ENCODE measurements at regions not wholly inside any gene's neighbourhood (a gene's known extent, or its start where the extent isn't known, plus 50 kb on each side); places are given as distances from the start of the nearest gene placed in this dataset.
"Not testable (repeated sequence)": the region's sequence is repeated elsewhere in the genome, so short reads cannot be mapped to it uniquely, and the experiment has no call there.

GRCh38 chr3:101913168-101913567 lies 63.9 kb downstream of the NFKBIZ start:
- Histone ChIP-seq H3K4me2 (ENCODE audit: low read depth, low read length, poor library complexity, severe bottlenecking) (no peak overlapping the region), H4K20me1 (ENCODE audit: insufficient read depth, low read length, poor library complexity, severe bottlenecking) (no peaks in the 10 kb centered on the region), H3K9me2 (replicated peaks; ENCODE audit: low read depth, low read length) (no peaks in the 10 kb centered on the region), H3F3A (ENCODE audit: low read depth) (no peaks in the 10 kb centered on the region), H3K9me3 (ENCODE audit: insufficient read depth, low read depth, low read length) (no peaks in the 10 kb centered on the region), H3K9ac (ENCODE audit: low read depth, low read length, poor library complexity, severe bottlenecking) (no peak overlapping the region), H3K36me3 (ENCODE audit: insufficient read depth, low read length) (no peaks in the 10 kb centered on the region), H3K27me3 (ENCODE audit: insufficient read depth, low read length, poor library complexity, severe bottlenecking) (no peaks in the 10 kb centered on the region), H3K4me3 (ENCODE audit: low read length, poor library complexity, severe bottlenecking) (no peak overlapping the region), H2AFZ (ENCODE audit: low read length) (no peak overlapping the region), H3K79me2 (ENCODE audit: insufficient read depth, low read length) (no peaks in the 10 kb centered on the region), H3K4me1 (ENCODE audit: insufficient read depth, low read length, poor library complexity, severe bottlenecking) (no peaks in the 10 kb centered on the region)
- TF ChIP-seq EZH2phosphoT487 (IDR thresholded peaks at IDR 0.05; ENCODE audit: borderline replicate concordance) (no peak), CTCF (conservative IDR thresholded peaks at IDR 0.05; ENCODE audit: low read length) (no peak)

GRCh38 chr3:101917761-101918160 lies 68.4 kb downstream of the NFKBIZ start:
- not testable (repeated sequence) for H3K9me3 ChIP-seq (ENCODE audit: insufficient read depth, low read depth, low read length); H3K9ac ChIP-seq (ENCODE audit: low read depth, low read length, poor library complexity, severe bottlenecking); H4K20me1 ChIP-seq (ENCODE audit: insufficient read depth, low read length, poor library complexity, severe bottlenecking); H3K27me3 ChIP-seq (ENCODE audit: insufficient read depth, low read length, poor library complexity, severe bottlenecking); H3K79me2 ChIP-seq (ENCODE audit: insufficient read depth, low read length); H3K36me3 ChIP-seq (ENCODE audit: insufficient read depth, low read length); H3K4me3 ChIP-seq (ENCODE audit: low read length, poor library complexity, severe bottlenecking); H3K9me2 ChIP-seq (replicated peaks; ENCODE audit: low read depth, low read length); H2AFZ ChIP-seq (ENCODE audit: low read length); H3F3A ChIP-seq (ENCODE audit: low read depth); H3K4me2 ChIP-seq (ENCODE audit: low read depth, low read length, poor library complexity, severe bottlenecking); H3K4me1 ChIP-seq (ENCODE audit: insufficient read depth, low read length, poor library complexity, severe bottlenecking)

GRCh38 chr3:101922151-101922725 lies 72.9 kb downstream of the NFKBIZ start:
- not testable (repeated sequence) for H3K79me2 ChIP-seq (ENCODE audit: insufficient read depth, low read length); H3K9me3 ChIP-seq (ENCODE audit: insufficient read depth, low read depth, low read length); H3K36me3 ChIP-seq (ENCODE audit: insufficient read depth, low read length); H3K27me3 ChIP-seq (ENCODE audit: insufficient read depth, low read length, poor library complexity, severe bottlenecking); H3K9me2 ChIP-seq (replicated peaks; ENCODE audit: low read depth, low read length); H3K4me2 ChIP-seq (ENCODE audit: low read depth, low read length, poor library complexity, severe bottlenecking); H3K4me3 ChIP-seq (ENCODE audit: low read length, poor library complexity, severe bottlenecking); H3F3A ChIP-seq (ENCODE audit: low read depth); H4K20me1 ChIP-seq (ENCODE audit: insufficient read depth, low read length, poor library complexity, severe bottlenecking); H2AFZ ChIP-seq (ENCODE audit: low read length); H3K9ac ChIP-seq (ENCODE audit: low read depth, low read length, poor library complexity, severe bottlenecking)
- H3K4me1 ChIP-seq (ENCODE audit: insufficient read depth, low read length, poor library complexity, severe bottlenecking): peaks cover 10% of the 10 kb centered on the region

- H3K27me3 ChIP-seq (ENCODE audit: insufficient read depth, low read length, poor library complexity, severe bottlenecking); H3K9ac ChIP-seq (ENCODE audit: low read depth, low read length, poor library complexity, severe bottlenecking); H3K9me2 ChIP-seq (replicated peaks; ENCODE audit: low read depth, low read length); H3K9me3 ChIP-seq (ENCODE audit: insufficient read depth, low read depth, low read length); H3K4me3 ChIP-seq (ENCODE audit: low read length, poor library complexity, severe bottlenecking); H3F3A ChIP-seq (ENCODE audit: low read depth); H3K79me2 ChIP-seq (ENCODE audit: insufficient read depth, low read length); H3K36me3 ChIP-seq (ENCODE audit: insufficient read depth, low read length); H4K20me1 ChIP-seq (ENCODE audit: insufficient read depth, low read length, poor library complexity, severe bottlenecking): not testable (repeated sequence)
- H2AFZ ChIP-seq (ENCODE audit: low read length): peak overlapping the region; percentile 90
- H3K4me1 ChIP-seq (ENCODE audit: insufficient read depth, low read length, poor library complexity, severe bottlenecking): peaks cover 10% of the 10 kb centered on the region
- peak overlapping the region; percentile 51 for H3K4me2 ChIP-seq (ENCODE audit: low read depth, low read length, poor library complexity, severe bottlenecking)
These were observed 75.3 kb downstream of the NFKBIZ start for GRCh38 chr3:101924621-101925020.

GRCh38 chr3:101925124-101925523 lies 75.8 kb downstream of the NFKBIZ start:
- not testable (repeated sequence) for H3K27me3 ChIP-seq (ENCODE audit: insufficient read depth, low read length, poor library complexity, severe bottlenecking); H3K9me3 ChIP-seq (ENCODE audit: insufficient read depth, low read depth, low read length); H3K36me3 ChIP-seq (ENCODE audit: insufficient read depth, low read length); H3F3A ChIP-seq (ENCODE audit: low read depth); H3K9ac ChIP-seq (ENCODE audit: low read depth, low read length, poor library complexity, severe bottlenecking); H3K9me2 ChIP-seq (replicated peaks; ENCODE audit: low read depth, low read length); H3K4me3 ChIP-seq (ENCODE audit: low read length, poor library complexity, severe bottlenecking); H3K79me2 ChIP-seq (ENCODE audit: insufficient read depth, low read length); H4K20me1 ChIP-seq (ENCODE audit: insufficient read depth, low read length, poor library complexity, severe bottlenecking)
- H3K4me2 ChIP-seq (ENCODE audit: low read depth, low read length, poor library complexity, severe bottlenecking): peak overlapping the region; percentile 51
- peak overlapping the region; percentile 90; the same call in 1 of the 2 replicates for H2AFZ ChIP-seq (ENCODE audit: low read length)
- peaks cover 10% of the 10 kb centered on the region for H3K4me1 ChIP-seq (ENCODE audit: insufficient read depth, low read length, poor library complexity, severe bottlenecking)

All from Loucy (cell line).